NT2/D1 (cell line): ENCODE measurements at regions not wholly inside any gene's neighbourhood (a gene's known extent, or its start where the extent isn't known, plus 50 kb on each side); places are given as distances from the start of the nearest gene placed in this dataset.

Experiments
- YY1 ChIP-seq: IDR thresholded peaks from 2 replicates; pipeline ENCODE4 v1.6.1; 2011; ENCODE audit not compliant: insufficient read length, insufficient read depth
- ZNF274 ChIP-seq: IDR thresholded peaks from 2 replicates; pipeline ENCODE4 v1.6.1; 2011; ENCODE audit warnings: mild to moderate bottlenecking, low read depth, low read length

DNA sequence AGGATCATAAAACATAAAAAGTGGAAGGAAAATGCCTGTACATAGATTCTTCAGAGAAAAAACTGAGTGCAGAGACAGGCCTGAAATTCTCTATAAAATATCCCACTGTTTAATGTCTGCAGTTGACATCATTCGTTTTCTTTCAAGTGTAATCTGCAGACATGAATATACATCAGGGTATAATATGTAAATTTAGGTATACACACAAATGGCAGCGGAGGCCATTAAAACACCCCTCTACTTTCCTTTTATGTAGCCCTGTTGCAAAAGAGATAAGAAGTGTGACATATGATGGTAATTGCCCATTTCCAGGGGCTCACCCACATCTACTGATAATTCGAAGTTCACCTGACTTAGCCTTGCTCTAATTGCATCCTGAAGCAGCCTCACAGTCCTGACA is 164.3 kb downstream of the SLC24A2 start:
- TF ChIP-seq ZNF274 (no peak), YY1 (no peak)
